ENCODE measurements at regions not wholly inside any gene's neighbourhood (a gene's known extent, or its start where the extent isn't known, plus 50 kb on each side); places are given as distances from the start of the nearest gene placed in this dataset.
"Not testable (repeated sequence)": the region's sequence is repeated elsewhere in the genome, so short reads cannot be mapped to it uniquely, and the experiment has no call there.

DNA sequence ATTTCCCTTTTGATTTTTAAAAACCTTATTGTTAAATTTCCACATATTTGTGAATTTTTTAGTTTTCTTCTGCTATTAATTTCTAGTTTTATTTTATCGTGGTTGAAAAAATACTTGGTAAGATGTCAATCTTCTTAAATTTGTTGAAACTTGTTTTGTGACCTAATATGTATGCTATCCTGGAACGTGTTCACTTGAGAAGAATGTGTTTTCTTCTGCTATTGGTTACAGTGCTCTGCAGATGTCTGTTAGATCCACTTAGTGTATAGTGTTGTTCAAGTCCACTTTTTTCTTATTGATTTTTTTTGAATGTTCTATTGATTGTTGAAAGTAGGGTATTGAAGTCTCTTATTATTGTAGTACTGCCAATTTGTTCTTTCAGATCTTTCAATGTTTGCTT, 116.5 kb upstream of the NETO1 start:
- TF ChIP-seq POLR2A (IDR thresholded peaks at IDR 0.05) (no peak), EP300 (IDR thresholded peaks at IDR 0.05) (no peak), POLR2AphosphoS5 (IDR thresholded peaks at IDR 0.05) (no peak)
- TF ChIP-seq, protein P1, sequence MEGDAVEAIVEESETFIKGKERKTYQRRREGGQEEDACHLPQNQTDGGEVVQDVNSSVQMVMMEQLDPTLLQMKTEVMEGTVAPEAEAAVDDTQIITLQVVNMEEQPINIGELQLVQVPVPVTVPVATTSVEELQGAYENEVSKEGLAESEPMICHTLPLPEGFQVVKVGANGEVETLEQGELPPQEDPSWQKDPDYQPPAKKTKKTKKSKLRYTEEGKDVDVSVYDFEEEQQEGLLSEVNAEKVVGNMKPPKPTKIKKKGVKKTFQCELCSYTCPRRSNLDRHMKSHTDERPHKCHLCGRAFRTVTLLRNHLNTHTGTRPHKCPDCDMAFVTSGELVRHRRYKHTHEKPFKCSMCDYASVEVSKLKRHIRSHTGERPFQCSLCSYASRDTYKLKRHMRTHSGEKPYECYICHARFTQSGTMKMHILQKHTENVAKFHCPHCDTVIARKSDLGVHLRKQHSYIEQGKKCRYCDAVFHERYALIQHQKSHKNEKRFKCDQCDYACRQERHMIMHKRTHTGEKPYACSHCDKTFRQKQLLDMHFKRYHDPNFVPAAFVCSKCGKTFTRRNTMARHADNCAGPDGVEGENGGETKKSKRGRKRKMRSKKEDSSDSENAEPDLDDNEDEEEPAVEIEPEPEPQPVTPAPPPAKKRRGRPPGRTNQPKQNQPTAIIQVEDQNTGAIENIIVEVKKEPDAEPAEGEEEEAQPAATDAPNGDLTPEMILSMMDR (IDR thresholded peaks at IDR 0.05) = no peak
- Histone ChIP-seq H3K27me3 (no peaks in the 10 kb centered on the region), H3K4me1 (no peaks in the 10 kb centered on the region), H3K36me3 (no peaks in the 10 kb centered on the region), H3K9me3 (peaks cover 0 to 17% (median 0%) of the 10 kb centered on the region in 3 donors), H3K4me3 (no peak overlapping the region), H3K27ac (no peak overlapping the region)
- 70 to 78% methylated on average over 2 of the region's 2 CpGs for WGBS, 2 donors (ENCODE audit: low coverage in 1 of 2)
- ATAC-seq = no peak

DNA sequence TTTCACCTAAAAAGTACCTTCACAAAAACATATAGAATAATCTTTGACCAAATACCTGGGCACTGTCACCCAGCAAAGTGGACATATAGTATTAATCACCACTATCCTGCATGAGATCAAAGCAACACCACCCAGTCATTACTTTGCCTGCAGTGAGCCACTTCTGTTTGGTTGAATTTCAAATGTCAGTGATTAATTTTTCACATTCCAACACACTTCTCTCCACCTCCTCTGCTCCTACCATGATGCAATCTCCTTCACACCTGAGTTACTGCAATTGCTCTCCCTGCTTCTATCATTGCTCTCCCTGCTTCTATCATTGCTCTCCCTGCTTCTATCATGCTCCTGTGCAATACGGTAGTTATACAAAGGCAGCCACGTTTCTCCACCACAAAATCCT, 106.1 kb upstream of the NETO1 start:
- Histone ChIP-seq H3K36me3 (no peaks in the 10 kb centered on the region), H3K9me3 (peaks cover 0 to 6% (median 0%) of the 10 kb centered on the region in 3 donors), H3K4me3 (no peak overlapping the region), H3K4me1 (no peaks in the 10 kb centered on the region), H3K27me3 (no peaks in the 10 kb centered on the region), H3K27ac (no peak overlapping the region)
- TF ChIP-seq, protein P1 (IDR thresholded peaks at IDR 0.05) = no peak
- TF ChIP-seq POLR2A (IDR thresholded peaks at IDR 0.05) (no peak), EP300 (IDR thresholded peaks at IDR 0.05) (no peak), POLR2AphosphoS5 (IDR thresholded peaks at IDR 0.05) (no peak)
- ATAC-seq = no peak
- 58 to 80% methylated on average over 2 of the region's 2 CpGs for WGBS, 2 donors (ENCODE audit: low coverage in 1 of 2)

DNA sequence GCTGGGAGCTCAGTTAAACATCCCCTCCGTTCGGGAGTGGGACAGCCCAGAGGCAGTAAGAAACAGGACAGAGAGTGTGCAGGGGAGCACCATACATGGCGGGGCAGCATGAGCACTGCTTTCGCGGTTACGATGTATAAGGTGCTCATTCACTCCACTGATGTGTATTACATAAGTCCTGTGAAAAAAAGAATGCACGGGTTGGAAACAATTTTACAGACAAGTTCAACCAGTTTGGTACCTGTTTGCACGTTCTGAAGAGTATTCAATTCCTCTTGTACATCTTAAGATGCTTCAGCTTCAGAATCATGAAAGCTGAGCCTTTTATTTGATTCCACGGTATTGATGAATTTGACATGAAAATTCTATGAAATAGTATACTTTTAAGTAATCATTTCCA, 97.8 kb upstream of the NETO1 start:
- ATAC-seq = no peak
- Histone ChIP-seq H3K36me3 (no peaks in the 10 kb centered on the region), H3K27ac (no peak overlapping the region), H3K9me3 (no peaks in the 10 kb centered on the region), H3K4me3 (no peak overlapping the region), H3K27me3 (no peaks in the 10 kb centered on the region), H3K4me1 (no peaks in the 10 kb centered on the region)
- 77 to 86% methylated on average over 8 to 9 of the region's 9 CpGs for WGBS, 2 donors (ENCODE audit: low coverage in 1 of 2)
- TF ChIP-seq POLR2A (IDR thresholded peaks at IDR 0.05) (no peak), POLR2AphosphoS5 (IDR thresholded peaks at IDR 0.05) (no peak), EP300 (IDR thresholded peaks at IDR 0.05) (no peak)
- TF ChIP-seq, protein P1 (IDR thresholded peaks at IDR 0.05) = no peak

DNA sequence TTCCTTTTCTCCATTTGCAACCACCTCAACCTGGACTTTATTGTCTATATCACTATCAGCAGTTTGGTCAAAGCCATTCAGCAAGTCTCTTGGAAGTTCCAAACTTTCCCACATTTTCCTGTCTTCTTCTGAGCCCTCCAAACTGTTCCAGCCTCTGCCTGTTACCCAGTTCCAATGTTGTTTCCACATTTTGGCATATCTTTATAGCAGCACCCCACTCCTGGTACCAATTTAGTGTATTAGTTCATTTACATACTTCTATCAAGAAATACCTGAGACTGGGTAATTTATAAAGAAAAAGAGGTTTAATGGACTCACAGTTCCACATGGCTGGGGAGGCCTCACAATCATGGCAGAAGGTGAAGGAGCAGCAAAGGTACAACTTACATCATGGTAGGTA, 90.4 kb upstream of the NETO1 start:
- H3K27ac ChIP-seq, H3K36me3 ChIP-seq, H3K27me3 ChIP-seq, ATAC-seq, H3K4me1 ChIP-seq, H3K4me3 ChIP-seq: not testable (repeated sequence)
- H3K9me3 ChIP-seq = peaks cover 0 to 24% (median 0%) of the 10 kb centered on the region in 3 donors

DNA sequence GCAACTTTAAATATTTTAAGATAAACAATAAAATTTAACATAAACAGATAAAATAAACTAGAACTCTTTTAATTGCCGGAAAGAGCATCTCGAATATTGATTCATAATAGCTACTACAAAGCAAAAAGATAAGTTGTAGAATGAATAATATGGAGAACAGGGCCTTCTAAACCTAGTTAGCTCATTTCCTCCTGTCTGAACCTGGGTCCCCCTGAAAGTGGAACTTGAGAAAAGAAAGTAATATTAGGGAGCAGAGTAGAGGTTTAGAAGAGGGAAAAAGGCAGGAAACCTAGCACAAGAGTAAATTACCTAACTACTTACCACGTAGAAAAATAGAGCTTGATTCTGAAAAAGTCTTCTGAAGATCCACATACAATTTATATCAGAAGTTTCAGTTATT, 80.7 kb upstream of the NETO1 start:
- no peak overlapping the region for H3K27ac ChIP-seq
- H3K9me3 ChIP-seq = no peaks in the 10 kb centered on the region
- TF ChIP-seq POLR2AphosphoS5 (IDR thresholded peaks at IDR 0.05) = no peak
- TF ChIP-seq POLR2A (IDR thresholded peaks at IDR 0.05) = no peak
- TF ChIP-seq, protein P1 (IDR thresholded peaks at IDR 0.05) = no peak
- TF ChIP-seq EP300 (IDR thresholded peaks at IDR 0.05) = no peak
- no peaks in the 10 kb centered on the region for H3K36me3 ChIP-seq
- no peak for ATAC-seq
- H3K4me3 ChIP-seq = no peak overlapping the region
- no peaks in the 10 kb centered on the region for H3K4me1 ChIP-seq
- 41 to 45% methylated on average over 3 of the region's 3 CpGs for WGBS, 2 donors (ENCODE audit: low coverage in 1 of 2)
- no peaks in the 10 kb centered on the region for H3K27me3 ChIP-seq

DNA sequence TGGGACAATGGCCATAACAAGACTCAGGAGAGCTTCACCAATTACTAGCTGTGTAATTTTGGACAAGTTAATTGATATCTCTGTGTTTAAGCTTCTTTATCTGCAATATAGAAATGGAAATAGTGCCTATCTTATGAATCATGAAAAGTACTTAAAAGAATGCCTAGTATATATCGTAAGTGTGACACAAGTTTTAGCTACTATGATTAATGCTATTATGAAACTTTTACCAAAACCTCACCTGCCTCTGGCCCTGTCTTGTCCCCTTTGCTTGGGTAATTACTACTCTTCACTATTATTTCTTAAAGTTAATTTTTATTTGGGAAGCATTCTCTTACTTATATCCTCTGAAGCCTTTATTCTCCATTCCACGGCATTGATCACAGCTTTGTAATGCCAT, 75.0 kb upstream of the NETO1 start:
- Histone ChIP-seq H3K27me3 (no peaks in the 10 kb centered on the region), H3K36me3 (no peaks in the 10 kb centered on the region), H3K27ac (no peak overlapping the region), H3K4me3 (no peak overlapping the region), H3K9me3 (no peaks in the 10 kb centered on the region), H3K4me1 (no peaks in the 10 kb centered on the region)
- no peak for TF ChIP-seq POLR2AphosphoS5 (IDR thresholded peaks at IDR 0.05)
- TF ChIP-seq, protein P1 (IDR thresholded peaks at IDR 0.05) = no peak
- TF ChIP-seq EP300 (IDR thresholded peaks at IDR 0.05) = no peak
- TF ChIP-seq POLR2A (IDR thresholded peaks at IDR 0.05) = no peak
- no peak for ATAC-seq
- WGBS, 2 donors (ENCODE audit: low coverage in 1 of 2) = 94 to 100% methylated on average over 1 to 2 of the region's 2 CpGs

All from gastroesophageal sphincter (tissue), 4 donors.